ENCODE measurements at regions not wholly inside any gene's neighbourhood (a gene's known extent, or its start where the extent isn't known, plus 50 kb on each side); places are given as distances from the start of the nearest gene placed in this dataset.

GRCh38 chr18:64294967-64295366 is 146.1 kb upstream of the LINC00305 start:
- DNase-seq: no peak
- H3K4me1 ChIP-seq: no peaks in the 10 kb centered on the region
- intact Hi-C loops (cut with micrococcal nuclease): no loop called here

DNA sequence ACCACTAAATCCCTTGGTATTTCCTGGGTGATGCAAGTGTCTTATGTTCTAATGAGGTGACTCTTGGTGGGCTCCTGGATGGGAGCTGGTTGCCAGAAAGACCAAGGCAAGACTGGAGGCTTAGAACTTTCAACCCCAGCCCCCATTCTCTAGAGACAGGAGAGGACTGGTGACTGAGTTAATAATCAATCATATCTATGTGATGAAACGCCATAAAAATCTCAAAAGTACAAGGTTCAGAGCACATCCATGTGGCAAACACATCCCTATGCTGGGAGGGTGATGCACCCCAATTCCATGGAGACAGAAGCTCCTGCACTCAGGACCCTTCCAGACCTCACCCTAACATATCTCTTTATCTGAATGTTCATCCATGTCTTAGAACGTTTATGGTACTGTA is 139.5 kb upstream of the LINC00305 start:
- no peaks in the 10 kb centered on the region for H3K27me3 ChIP-seq (ENCODE audit: low read depth)
- H3K36me3 ChIP-seq: no peaks in the 10 kb centered on the region
- no peak for DNase-seq
- no peak overlapping the region for H3K27ac ChIP-seq (replicated peaks)
- no peak overlapping the region for H3K4me3 ChIP-seq
- intact Hi-C loops (cut with micrococcal nuclease): no loop called here
- no peaks in the 10 kb centered on the region for H3K4me1 ChIP-seq
- peaks cover 7% of the 10 kb centered on the region for H3K9me3 ChIP-seq (replicated peaks)
- no peak for TF ChIP-seq CTCF (IDR thresholded peaks at IDR 0.05; ENCODE audit: borderline replicate concordance)

More at GRCh38 chr18:64294967-64295366, 146.1 kb upstream of the LINC00305 start:
- Histone ChIP-seq H3K4me3 (no peak overlapping the region), H3K27me3 (ENCODE audit: low read depth) (no peaks in the 10 kb centered on the region), H3K9me3 (replicated peaks) (no peaks in the 10 kb centered on the region), H3K27ac (replicated peaks) (no peak overlapping the region), H3K36me3 (no peaks in the 10 kb centered on the region)
- TF ChIP-seq CTCF (IDR thresholded peaks at IDR 0.05; ENCODE audit: borderline replicate concordance): no peak

DNA sequence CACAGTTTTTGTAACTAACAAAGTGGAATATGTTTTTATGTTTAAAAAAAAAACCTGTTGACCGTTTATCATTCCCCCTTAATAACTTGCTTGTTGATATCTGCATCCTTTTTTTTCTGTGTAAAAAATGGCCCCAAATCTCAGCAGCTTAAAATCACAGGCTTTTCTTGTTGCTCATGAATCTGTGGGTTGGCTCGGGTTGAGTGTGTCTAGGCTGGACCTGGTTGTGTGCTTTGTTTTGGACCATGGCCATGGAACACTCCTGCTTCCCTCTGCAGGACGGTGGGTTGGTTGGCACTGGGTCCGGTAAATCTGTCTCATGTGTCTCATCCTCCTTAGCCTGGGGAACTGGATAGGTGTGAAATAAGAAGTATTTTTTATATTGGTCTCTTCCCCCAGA is 139.0 kb upstream of the LINC00305 start:
- Histone ChIP-seq H3K27ac (replicated peaks) (no peak overlapping the region), H3K36me3 (no peaks in the 10 kb centered on the region), H3K4me1 (no peaks in the 10 kb centered on the region), H3K4me3 (no peak overlapping the region), H3K9me3 (replicated peaks) (peaks cover 7% of the 10 kb centered on the region), H3K27me3 (ENCODE audit: low read depth) (no peaks in the 10 kb centered on the region)
- intact Hi-C loops (cut with micrococcal nuclease): no loop called here
- DNase-seq: no peak
- TF ChIP-seq CTCF (IDR thresholded peaks at IDR 0.05; ENCODE audit: borderline replicate concordance): no peak

GRCh38 chr18:64283059-64283458 is 134.2 kb upstream of the LINC00305 start:
- Histone ChIP-seq H3K27ac (replicated peaks) (no peak overlapping the region), H3K4me3 (no peak overlapping the region), H3K4me1 (no peaks in the 10 kb centered on the region), H3K27me3 (ENCODE audit: low read depth) (no peaks in the 10 kb centered on the region), H3K36me3 (no peaks in the 10 kb centered on the region), H3K9me3 (replicated peaks) (no peaks in the 10 kb centered on the region)
- no peak for DNase-seq
- intact Hi-C loops (cut with micrococcal nuclease): no loop called here
- no peak for TF ChIP-seq CTCF (IDR thresholded peaks at IDR 0.05; ENCODE audit: borderline replicate concordance)

DNA sequence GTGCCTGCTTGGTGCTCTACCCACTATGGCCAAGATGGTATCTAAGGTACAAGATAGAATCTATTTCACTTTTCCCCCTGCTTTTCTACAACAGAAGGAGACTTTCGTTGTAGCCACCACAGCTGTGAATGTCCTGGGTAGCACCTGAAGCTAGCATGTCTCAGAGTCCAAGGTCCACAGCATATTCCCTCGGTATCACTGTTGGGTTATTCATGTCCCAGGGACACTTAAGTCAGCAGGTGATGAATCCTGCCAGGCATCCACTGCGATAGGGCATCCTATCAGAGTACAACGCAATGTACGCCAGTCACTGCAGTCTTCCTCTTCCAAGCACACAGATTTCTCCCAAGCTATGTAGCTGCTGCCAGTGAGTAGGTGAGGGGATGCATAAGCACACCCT is 129.1 kb upstream of the LINC00305 start:
- no peak for DNase-seq
- TF ChIP-seq CTCF (IDR thresholded peaks at IDR 0.05; ENCODE audit: borderline replicate concordance): no peak
- H3K27me3 ChIP-seq (ENCODE audit: low read depth): no peaks in the 10 kb centered on the region
- intact Hi-C loops (cut with micrococcal nuclease): no loop called here
- H3K36me3 ChIP-seq: no peaks in the 10 kb centered on the region
- no peak overlapping the region for H3K4me3 ChIP-seq
- no peaks in the 10 kb centered on the region for H3K9me3 ChIP-seq (replicated peaks)
- H3K27ac ChIP-seq (replicated peaks): no peak overlapping the region
- H3K4me1 ChIP-seq: no peaks in the 10 kb centered on the region
